GM12872 (cell line): ENCODE measurements at regions not wholly inside any gene's neighbourhood (a gene's known extent, or its start where the extent isn't known, plus 50 kb on each side); places are given as distances from the start of the nearest gene placed in this dataset.

Experiments used
- TF ChIP-seq, protein P1 (sequence below): IDR thresholded peaks from 3 replicates; pipeline ENCODE4 v1.5.1; 2011; ENCODE audit warnings: low read depth, mild to moderate bottlenecking, low read length, moderate library complexity; ENCODE audit not compliant: insufficient read depth

DNA sequence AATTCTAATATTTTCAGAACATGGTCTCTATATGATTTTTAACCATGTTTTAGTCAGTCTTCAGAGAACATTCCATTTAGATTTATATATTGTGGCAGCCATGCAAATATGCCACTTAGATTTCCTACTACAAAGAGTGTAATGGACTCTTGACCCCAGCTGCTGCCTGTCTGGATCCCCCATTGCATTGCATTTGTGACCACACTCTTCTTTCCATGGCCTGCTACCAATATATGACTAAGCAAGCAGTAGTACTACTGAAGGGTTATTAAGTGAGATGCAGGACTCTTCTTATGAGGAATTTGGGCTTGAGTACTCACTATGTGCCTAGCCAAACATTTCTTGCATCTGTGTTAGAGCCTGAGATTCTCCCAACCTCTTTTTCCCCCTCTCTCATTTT is 306.8 kb downstream of the PDHA2 start:
- TF ChIP-seq, protein P1, sequence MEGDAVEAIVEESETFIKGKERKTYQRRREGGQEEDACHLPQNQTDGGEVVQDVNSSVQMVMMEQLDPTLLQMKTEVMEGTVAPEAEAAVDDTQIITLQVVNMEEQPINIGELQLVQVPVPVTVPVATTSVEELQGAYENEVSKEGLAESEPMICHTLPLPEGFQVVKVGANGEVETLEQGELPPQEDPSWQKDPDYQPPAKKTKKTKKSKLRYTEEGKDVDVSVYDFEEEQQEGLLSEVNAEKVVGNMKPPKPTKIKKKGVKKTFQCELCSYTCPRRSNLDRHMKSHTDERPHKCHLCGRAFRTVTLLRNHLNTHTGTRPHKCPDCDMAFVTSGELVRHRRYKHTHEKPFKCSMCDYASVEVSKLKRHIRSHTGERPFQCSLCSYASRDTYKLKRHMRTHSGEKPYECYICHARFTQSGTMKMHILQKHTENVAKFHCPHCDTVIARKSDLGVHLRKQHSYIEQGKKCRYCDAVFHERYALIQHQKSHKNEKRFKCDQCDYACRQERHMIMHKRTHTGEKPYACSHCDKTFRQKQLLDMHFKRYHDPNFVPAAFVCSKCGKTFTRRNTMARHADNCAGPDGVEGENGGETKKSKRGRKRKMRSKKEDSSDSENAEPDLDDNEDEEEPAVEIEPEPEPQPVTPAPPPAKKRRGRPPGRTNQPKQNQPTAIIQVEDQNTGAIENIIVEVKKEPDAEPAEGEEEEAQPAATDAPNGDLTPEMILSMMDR: no peak

DNA sequence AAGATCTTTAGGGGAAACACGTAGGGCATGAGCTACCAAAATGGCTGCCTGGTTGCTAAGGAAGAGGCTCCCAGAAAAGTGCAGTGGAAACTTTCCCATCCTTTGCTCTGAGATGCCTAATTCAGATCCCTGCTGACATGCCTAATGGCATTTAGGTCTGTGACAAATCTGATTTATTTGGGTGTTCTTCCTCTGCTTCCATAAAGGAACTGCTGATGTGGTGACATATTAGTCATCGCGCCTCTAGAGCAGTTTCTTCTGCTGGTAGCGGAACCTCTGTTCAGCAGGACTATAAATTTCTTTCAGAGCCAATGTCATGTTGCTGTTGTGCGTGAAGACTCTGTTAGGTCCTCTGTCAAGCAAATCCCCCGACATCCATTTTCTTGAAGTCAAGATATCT is 310.0 kb downstream of the PDHA2 start:
- TF ChIP-seq, protein P1: no peak

DNA sequence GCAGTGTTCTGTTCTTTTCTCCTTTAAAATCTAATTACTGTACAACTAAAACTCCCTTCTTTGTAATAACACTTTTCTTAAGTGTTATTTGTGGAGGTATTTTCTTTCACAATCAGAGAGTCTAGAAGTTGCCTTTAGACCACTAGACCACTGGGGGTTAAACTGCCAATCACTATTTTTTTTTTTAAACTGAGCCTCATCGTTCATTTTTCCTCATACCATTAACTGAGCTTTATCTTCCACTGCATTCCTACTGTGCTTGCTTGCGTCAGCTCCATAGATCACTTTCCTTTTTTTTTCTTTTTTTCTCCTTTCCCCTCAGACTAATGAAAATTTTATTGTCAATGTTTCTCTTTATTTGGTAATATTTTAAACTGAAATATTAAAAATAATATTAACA is 310.6 kb downstream of the PDHA2 start:
- TF ChIP-seq, protein P1: no peak

DNA sequence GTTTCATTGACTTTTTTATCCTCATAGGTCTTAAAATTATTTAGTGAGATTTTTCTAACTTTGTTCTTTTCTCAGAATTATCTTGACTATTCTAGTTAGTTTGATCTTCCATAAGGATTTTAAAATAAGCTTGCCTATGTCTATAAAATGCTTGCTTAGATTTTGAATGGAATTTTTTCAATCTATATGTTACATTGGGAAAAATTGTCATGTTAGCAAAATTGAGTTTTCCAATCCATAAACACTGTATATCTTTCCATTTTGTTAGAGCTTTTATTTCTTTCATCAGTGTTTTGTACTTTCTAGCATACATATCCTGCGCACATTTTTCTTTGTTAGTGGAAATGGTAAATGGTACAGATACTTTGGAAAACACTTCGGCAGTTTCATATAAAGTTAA is 312.9 kb downstream of the PDHA2 start:
- TF ChIP-seq, protein P1: no peak

- TF ChIP-seq, protein P1: no peak
These were observed 314.8 kb downstream of the PDHA2 start for GRCh38 chr4:96154676-96155075.

DNA sequence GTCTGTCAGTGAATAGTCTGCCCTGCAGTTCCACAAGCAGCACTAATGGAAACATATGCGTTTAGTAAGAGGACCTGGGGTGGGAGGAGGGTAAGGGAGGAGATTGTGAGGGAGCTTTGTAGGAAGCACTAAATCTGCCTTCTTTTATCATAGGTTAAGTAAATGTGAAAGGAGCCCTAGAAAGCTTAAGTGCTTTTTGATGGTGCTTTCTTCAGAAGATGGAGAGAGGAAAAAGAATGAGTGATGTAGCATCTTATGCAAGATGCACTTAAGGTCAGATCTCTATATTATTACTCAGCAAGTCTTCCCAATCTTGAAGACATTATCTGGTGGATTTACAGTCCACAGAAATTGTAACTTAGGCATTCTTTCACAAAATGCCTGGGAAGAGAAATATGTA is 322.7 kb downstream of the PDHA2 start:
- TF ChIP-seq, protein P1: no peak

DNA sequence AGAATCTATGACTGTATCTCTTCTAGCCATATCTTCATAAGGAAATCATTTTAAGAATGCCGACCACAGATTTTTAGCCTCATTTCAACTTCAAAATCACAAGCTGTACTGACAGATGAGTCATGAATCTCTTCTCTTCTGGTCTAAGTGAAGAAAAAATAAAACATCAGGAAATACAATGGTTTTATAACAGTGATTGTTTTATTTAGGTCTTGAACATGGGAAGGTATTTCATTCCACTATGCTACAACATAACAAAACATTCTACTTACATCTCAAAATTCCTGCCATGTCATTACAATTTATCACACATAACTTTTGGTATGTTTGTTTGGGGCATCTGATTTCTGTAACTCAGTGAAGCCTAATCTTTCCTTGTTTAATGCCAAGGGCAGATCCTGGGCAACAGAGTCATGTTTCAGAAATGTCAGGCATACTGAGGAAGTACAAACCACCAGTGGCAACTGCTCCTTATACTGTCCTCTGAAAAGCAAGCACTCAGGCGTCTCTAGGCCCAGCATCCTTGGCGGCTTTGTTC is 325.0 kb downstream of the PDHA2 start:
- TF ChIP-seq, protein P1: no peak
